ENCODE measurements at regions not wholly inside any gene's neighbourhood (a gene's known extent, or its start where the extent isn't known, plus 50 kb on each side); places are given as distances from the start of the nearest gene placed in this dataset.

GRCh38 chr7:10245406-10245805, 728.3 kb upstream of the PHF14 start:
- H3K4me2 ChIP-seq (ENCODE audit: low read depth, low read length, poor library complexity, severe bottlenecking) = no peak overlapping the region
- no peak overlapping the region for H2AFZ ChIP-seq (ENCODE audit: low read depth, low read length, severe bottlenecking)
- H3K27ac ChIP-seq (ENCODE audit: low read depth, low read length) = no peak overlapping the region
- H3K4me3 ChIP-seq (ENCODE audit: insufficient read depth, low read length, poor library complexity, severe bottlenecking) = no peak overlapping the region
- no peaks in the 10 kb centered on the region for H4K20me1 ChIP-seq (ENCODE audit: low read depth, low read length)
- no peaks in the 10 kb centered on the region for H3K9me2 ChIP-seq (replicated peaks; ENCODE audit: insufficient read depth, low read length)
- no peaks in the 10 kb centered on the region for H3K79me2 ChIP-seq (ENCODE audit: insufficient read depth, low read length)
- no peak overlapping the region for H3K9ac ChIP-seq (ENCODE audit: low read length)
- TF ChIP-seq CTCF (IDR thresholded peaks at IDR 0.05; ENCODE audit: insufficient read depth, low read length, poor library complexity, severe bottlenecking) = no peak
- TF ChIP-seq EZH2phosphoT487 (conservative IDR thresholded peaks at IDR 0.05; ENCODE audit: low read length) = no peak
- no peaks in the 10 kb centered on the region for H3F3A ChIP-seq (ENCODE audit: insufficient read depth)
- H3K9me3 ChIP-seq (ENCODE audit: insufficient read depth, low read length) = no peaks in the 10 kb centered on the region; the same call in 1 of the 2 replicates
- H3K27me3 ChIP-seq (ENCODE audit: low read length) = no peaks in the 10 kb centered on the region
- H3K36me3 ChIP-seq (ENCODE audit: low read length) = no peaks in the 10 kb centered on the region

- Histone ChIP-seq H3K9me2 (replicated peaks; ENCODE audit: insufficient read depth, low read length) (no peaks in the 10 kb centered on the region), H3K4me2 (ENCODE audit: low read depth, low read length, poor library complexity, severe bottlenecking) (no peak overlapping the region), H3K36me3 (ENCODE audit: low read length) (no peaks in the 10 kb centered on the region), H3K4me3 (ENCODE audit: insufficient read depth, low read length, poor library complexity, severe bottlenecking) (no peak overlapping the region), H4K20me1 (ENCODE audit: low read depth, low read length) (no peaks in the 10 kb centered on the region), H3K9ac (ENCODE audit: low read length) (no peak overlapping the region), H3K27ac (ENCODE audit: low read depth, low read length) (no peak overlapping the region), H3K27me3 (ENCODE audit: low read length) (no peaks in the 10 kb centered on the region), H2AFZ (ENCODE audit: low read depth, low read length, severe bottlenecking) (no peak overlapping the region), H3K79me2 (ENCODE audit: insufficient read depth, low read length) (no peaks in the 10 kb centered on the region), H3K9me3 (ENCODE audit: insufficient read depth, low read length) (no peaks in the 10 kb centered on the region), H3F3A (ENCODE audit: insufficient read depth) (no peaks in the 10 kb centered on the region)
- no peak for TF ChIP-seq EZH2phosphoT487 (conservative IDR thresholded peaks at IDR 0.05; ENCODE audit: low read length)
- TF ChIP-seq CTCF (IDR thresholded peaks at IDR 0.05; ENCODE audit: insufficient read depth, low read length, poor library complexity, severe bottlenecking) = no peak
Measured at GRCh38 chr7:10257438-10257837, 716.2 kb upstream of the PHF14 start.

GRCh38 chr7:10266976-10267375, 706.7 kb upstream of the PHF14 start:
- no peaks in the 10 kb centered on the region for H3K9me3 ChIP-seq (ENCODE audit: insufficient read depth, low read length)
- no peak overlapping the region for H3K4me3 ChIP-seq (ENCODE audit: insufficient read depth, low read length, poor library complexity, severe bottlenecking)
- no peaks in the 10 kb centered on the region for H3K27me3 ChIP-seq (ENCODE audit: low read length)
- no peaks in the 10 kb centered on the region for H3K9me2 ChIP-seq (replicated peaks; ENCODE audit: insufficient read depth, low read length)
- no peaks in the 10 kb centered on the region for H3K36me3 ChIP-seq (ENCODE audit: low read length)
- H4K20me1 ChIP-seq (ENCODE audit: low read depth, low read length) = no peaks in the 10 kb centered on the region
- H3K27ac ChIP-seq (ENCODE audit: low read depth, low read length) = no peak overlapping the region
- no peaks in the 10 kb centered on the region for H3F3A ChIP-seq (ENCODE audit: insufficient read depth)
- no peak overlapping the region for H3K9ac ChIP-seq (ENCODE audit: low read length)
- H2AFZ ChIP-seq (ENCODE audit: low read depth, low read length, severe bottlenecking) = no peak overlapping the region
- H3K79me2 ChIP-seq (ENCODE audit: insufficient read depth, low read length) = no peaks in the 10 kb centered on the region
- H3K4me2 ChIP-seq (ENCODE audit: low read depth, low read length, poor library complexity, severe bottlenecking) = no peak overlapping the region
- TF ChIP-seq CTCF (IDR thresholded peaks at IDR 0.05; ENCODE audit: insufficient read depth, low read length, poor library complexity, severe bottlenecking) = no peak
- no peak for TF ChIP-seq EZH2phosphoT487 (conservative IDR thresholded peaks at IDR 0.05; ENCODE audit: low read length)
